LHCN-M2 (cell line): ENCODE measurements at regions not wholly inside any gene's neighbourhood (a gene's known extent, or its start where the extent isn't known, plus 50 kb on each side); places are given as distances from the start of the nearest gene placed in this dataset.

Experiments
- DNase-seq: peaks from one replicate; pipeline ENCODE4 v3.0.0-alpha.2; 2012; ENCODE audit warnings: low read depth

- DNase-seq, result no peak
These were observed 52.8 kb upstream of the CITED2 start for GRCh38 chr6:139427199-139427598.

DNA sequence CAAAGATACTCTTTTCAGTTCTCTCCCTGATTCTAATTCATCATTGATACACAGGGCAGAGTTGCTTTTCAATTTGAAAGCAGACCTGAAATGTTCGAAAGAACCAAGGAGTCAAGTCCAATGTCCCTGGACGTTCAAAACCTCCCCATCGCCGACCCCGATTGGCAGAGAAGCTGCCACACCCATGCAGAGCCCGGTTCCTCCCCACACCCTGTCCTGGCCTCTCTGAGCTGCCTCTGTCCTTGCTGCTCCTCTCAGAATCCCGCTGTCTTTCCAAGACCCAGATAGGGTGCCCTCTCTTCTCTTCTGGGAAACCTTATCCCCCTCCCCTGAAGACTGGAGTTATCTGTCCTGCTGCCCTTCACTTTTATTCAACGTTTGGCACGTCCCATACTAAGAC lies 52.3 kb upstream of the CITED2 start:
- no peak for DNase-seq

DNA sequence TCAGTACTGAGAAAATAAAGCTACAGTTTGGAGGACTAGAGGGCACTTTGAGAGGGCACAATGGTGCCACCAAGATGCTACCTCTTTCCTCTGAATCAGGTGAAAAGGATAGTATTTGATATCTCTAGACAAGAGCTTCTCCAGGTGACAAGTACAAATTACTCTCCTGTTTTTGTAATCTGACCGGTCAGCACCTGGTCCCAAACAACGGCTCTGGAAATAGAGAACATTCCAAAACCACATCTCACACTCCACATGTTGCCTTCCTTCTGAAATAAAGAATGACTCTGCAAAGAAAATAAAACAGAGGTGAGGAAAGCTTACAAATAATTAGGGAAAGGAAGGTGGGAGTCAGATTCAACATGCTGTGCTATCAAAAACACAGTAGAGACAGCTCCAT lies 51.3 kb upstream of the CITED2 start:
- peak; percentile 33 for DNase-seq

GRCh38 chr6:139423971-139424667 lies 49.7 kb upstream of the CITED2 start:
- DNase-seq, result no peak
